BE2C (cell line): ENCODE measurements at regions not wholly inside any gene's neighbourhood (a gene's known extent, or its start where the extent isn't known, plus 50 kb on each side); places are given as distances from the start of the nearest gene placed in this dataset.

Experiments used
- DNase-seq: peaks from one replicate; pipeline ENCODE4 v3.0.0-alpha.2; 2020
- H3K27me3 ChIP-seq: fragments of 250-450 bp; sonication (Bioruptor Pico); 2 replicates; pipeline ENCODE4 v1.5.1; 2020; ENCODE audit warnings: mild to moderate bottlenecking
- H3K36me3 ChIP-seq: fragments of 250-450 bp; sonication (Bioruptor Pico); 2 replicates; pipeline ENCODE4 v1.5.1; 2020; ENCODE audit warnings: mild to moderate bottlenecking
- H3K4me1 ChIP-seq: fragments of 250-450 bp; sonication (Bioruptor Pico); 2 replicates; pipeline ENCODE4 v1.5.1; 2020
- H3K4me3 ChIP-seq: 2 replicates; pipeline ENCODE4 v1.5.1; 2011; ENCODE audit warnings: low read depth, low read length
- H3K9me3 ChIP-seq: fragments of 250-450 bp; sonication (Bioruptor Pico); 2 replicates; pipeline ENCODE4 v1.5.1; 2020
- CTCF ChIP-seq: IDR thresholded peaks from 2 replicates; pipeline ENCODE4 v1.5.1; 2012; ENCODE audit warnings: mild to moderate bottlenecking, low read depth, low read length

- Histone ChIP-seq H3K4me3 (no peak overlapping the region), H3K27me3 (peaks cover 3% of the 10 kb centered on the region; the same call in 1 of the 2 replicates), H3K36me3 (no peaks in the 10 kb centered on the region), H3K4me1 (no peaks in the 10 kb centered on the region), H3K9me3 (no peaks in the 10 kb centered on the region)
- DNase-seq: no peak
- TF ChIP-seq CTCF: no peak
These were observed 52.2 kb upstream of the ZPBP start for GRCh38 chr7:50145226-50145625.
